Esophagus squamous epithelium (tissue), 4 donors: ENCODE measurements at regions not wholly inside any gene's neighbourhood (a gene's known extent, or its start where the extent isn't known, plus 50 kb on each side); places are given as distances from the start of the nearest gene placed in this dataset.

ENCODE experiments used
- CTCF ChIP-seq, 6 experiments: fragments of 450-650 bp in 4 of 6; fragments of 200-600 bp in 2 of 6; sonication (generic) in 2 of 6; IDR thresholded peaks; one replicate each; pipeline ENCODE4 v1.5.1; 2016 to 2019; ENCODE audit warnings: antibody characterized with exemption in 6 of 6, mild to moderate bottlenecking in 4 of 6, moderate library complexity in 4 of 6
- POLR2A ChIP-seq, 4 donors: fragments of 450-650 bp; IDR thresholded peaks; one replicate each; pipeline ENCODE4 v1.6.1; 2017; ENCODE audit warnings: antibody characterized with exemption in 4 of 4, mild to moderate bottlenecking in 4 of 4, moderate library complexity in 3 of 4

DNA sequence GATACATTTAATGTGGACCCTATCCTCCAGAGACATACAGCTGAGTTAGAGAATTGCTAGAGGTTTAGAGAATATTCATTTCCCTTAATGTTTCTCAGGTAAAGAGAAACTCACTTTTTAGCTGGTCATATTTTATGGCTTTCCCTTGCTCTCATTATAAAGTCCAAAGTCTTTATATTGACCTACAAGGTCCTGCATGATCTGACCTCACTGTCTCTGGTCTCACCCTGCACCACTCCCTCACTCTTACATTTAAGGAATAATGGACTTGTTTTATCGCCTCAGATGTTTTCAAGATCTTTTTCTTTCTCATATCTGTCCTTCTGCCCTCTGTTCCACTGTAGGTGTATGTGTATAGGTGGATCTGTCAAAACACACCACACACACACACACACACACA is 597.3 kb downstream of the PLCL1 start:
- TF ChIP-seq POLR2A (IDR thresholded peaks at IDR 0.05) (no peak), CTCF (IDR thresholded peaks at IDR 0.05) (no peak)
